NCI-H510A (cell line): ENCODE measurements at regions not wholly inside any gene's neighbourhood (a gene's known extent, or its start where the extent isn't known, plus 50 kb on each side); places are given as distances from the start of the nearest gene placed in this dataset.

Experiments used
- DNase-seq: peaks from one replicate; lab custom pipeline; 2025; lab: John Stamatoyannopoulos, UW

DNA sequence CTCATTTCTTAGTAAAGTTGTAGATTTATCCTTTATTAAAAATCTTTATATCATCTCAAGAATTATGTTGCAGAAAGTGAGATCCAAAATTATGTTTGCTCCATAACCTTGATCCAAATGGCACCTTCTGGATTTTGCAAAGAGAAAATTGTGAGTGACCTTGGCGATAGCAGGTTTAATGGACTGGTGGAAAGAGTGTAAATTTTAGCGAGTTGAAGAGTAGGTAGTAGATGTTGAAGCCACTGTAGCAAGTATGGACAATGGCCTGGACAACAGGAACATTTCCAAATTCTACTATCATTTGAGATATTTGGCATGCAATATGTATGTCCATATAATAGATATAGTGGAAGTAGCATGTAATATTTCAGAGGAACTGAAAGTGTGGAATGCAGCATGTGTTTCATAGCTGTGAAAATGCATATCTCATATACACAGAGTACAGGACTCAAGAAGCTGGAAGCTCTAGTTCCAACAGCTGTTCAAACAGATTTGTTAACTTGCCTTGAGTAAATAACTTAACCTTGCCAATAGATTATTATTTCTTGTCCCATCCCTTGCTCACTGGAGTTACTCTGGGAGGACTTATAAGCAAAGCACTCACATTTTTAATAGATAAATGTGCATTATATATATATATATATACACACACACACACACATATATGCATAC is 152.5 kb upstream of the TLL1 start:
- DNase-seq = peak; percentile 10

GRCh38 chr4:165721815-165722214 is 151.2 kb upstream of the TLL1 start:
- peak; percentile 6 for DNase-seq

DNA sequence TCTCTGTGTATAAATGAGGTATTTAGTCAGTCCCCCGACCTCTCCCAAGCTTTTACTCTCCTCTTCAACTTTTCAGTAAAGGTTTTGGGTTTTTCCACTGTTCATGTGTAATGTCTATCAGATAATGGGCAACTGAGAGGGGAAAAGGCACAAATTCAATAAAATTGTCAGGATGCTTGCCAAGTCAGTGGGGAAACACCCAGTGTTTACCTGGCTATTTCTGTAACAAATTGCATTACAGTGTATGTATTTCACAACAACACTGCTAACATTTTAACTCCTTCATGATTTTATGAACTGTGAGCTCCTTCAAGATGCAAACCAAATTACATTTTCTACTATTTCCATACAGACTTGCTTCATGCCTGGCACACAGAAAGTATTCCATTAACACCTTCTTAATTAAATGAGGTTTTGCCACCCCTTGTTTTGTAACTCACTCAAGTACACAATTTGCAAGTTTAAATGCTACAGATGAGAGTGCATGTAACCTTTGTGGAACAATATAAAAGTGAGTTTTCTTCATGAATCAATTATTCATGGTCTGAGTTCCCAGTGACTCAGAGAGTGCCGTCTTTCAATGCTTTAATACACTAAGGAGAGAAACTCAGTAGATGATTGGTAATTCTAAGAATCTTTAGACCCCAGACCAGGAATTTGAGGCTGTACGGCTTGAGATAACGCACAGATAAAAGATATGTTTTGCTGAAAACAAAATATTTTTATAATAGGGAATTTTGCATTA is 149.8 kb upstream of the TLL1 start:
- no peak for DNase-seq

DNA sequence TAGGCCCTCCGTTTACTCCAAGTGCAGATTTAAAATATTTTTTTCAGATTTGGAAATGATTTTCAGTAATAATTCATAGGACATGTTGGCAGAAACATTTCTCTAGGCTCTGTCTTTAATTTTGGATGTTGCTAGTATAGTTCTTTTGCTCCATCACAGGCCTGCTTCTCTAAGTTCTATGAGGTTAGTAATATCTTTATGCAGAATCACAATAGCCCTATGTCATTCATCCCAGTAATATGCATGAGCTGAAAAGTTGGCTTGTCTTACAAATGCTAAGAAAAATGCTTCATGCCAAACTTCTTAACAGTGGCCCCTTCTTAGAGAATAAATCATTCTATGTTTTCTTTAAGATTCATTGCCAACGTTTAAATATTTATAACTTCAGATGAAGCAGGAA is 148.3 kb upstream of the TLL1 start:
- no peak for DNase-seq

DNA sequence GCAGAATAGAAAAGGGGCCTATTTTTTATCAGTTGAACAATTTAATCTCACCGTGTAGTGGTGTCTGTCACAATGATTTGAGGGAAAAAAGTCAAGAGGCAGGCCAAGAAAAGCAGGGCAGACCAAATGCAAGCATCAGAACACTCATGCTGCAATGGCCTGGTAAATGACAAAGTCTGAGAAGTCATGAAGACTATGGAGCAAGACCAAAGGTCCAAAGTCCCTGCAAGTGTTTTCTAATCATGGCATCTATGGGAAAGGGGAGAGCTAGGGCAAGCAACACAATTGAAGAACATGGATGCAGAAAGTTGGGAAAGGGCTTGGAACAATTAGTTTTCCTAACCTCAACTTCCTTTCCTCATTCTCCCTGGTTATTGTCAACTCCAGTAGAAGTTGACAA is 147.7 kb upstream of the TLL1 start:
- DNase-seq = no peak

DNA sequence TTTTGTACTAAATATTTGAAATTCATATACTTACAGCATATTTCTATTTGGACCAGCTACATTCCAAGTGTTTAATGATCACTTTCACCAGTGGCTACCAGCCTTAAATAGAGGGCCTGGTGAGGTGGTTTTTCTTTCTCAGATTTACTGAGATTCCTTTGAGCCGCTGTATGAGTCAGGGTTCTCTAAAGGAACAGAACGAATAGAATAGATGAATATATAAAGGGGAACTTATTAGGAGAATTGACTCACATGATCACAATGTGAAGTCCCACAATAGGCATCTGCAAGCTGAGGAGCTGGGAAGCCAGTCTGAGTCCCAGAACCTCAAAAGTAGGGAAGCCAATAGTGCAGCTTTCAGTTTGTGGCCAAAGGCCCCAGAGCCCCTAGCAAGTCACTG is 146.2 kb upstream of the TLL1 start:
- DNase-seq = no peak

DNA sequence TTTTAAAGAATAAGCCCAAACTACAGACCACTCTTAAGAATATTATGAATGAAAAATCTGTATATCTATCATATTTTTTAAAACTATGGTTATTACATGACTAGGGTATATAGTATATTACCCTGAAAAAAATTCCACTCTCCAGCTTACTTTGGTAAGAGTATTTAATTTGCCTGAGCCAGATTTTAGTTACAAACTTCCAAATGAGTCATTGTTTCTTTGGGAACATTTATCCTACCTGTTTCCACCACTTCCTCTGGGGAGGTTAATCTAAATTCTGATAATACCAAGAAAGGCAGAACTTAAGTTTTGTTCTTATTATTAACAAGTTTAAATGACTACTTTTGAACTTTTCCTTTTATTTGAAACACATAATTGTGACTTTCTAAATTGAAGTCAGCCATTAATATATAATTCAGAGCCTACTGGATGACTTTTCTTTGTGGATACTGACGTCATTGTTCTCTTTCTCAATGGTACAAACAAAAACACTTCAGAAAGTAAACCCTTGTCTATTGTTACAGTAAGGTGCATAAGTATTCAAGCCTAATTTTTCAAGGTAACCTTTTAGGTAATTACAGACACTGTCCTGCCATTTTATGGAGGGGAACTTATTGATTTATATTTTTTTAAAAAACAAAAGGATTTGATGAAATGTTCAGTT is 135.6 kb upstream of the TLL1 start:
- DNase-seq = no peak

DNA sequence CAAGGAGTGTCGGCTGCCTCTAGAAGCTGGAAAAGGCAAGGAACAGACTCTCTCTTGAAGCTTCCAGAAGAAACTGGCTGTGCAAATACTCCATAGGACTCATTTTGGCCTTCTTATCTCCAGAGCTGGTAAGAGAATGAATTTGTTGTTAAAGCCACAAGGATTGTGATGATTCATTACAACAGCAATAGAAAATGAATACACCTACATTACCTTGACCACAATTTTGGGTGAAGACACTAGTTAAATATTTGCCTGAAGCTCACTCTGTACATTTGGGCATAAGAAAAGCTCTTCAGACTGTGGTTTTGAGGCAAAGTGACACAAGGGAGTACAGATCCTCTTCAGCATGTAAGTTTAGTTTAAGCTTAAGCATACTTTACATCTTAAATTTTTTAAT is 134.5 kb upstream of the TLL1 start:
- no peak for DNase-seq

- DNase-seq = no peak
Measured at GRCh38 chr4:165740911-165741310, 132.1 kb upstream of the TLL1 start.

DNA sequence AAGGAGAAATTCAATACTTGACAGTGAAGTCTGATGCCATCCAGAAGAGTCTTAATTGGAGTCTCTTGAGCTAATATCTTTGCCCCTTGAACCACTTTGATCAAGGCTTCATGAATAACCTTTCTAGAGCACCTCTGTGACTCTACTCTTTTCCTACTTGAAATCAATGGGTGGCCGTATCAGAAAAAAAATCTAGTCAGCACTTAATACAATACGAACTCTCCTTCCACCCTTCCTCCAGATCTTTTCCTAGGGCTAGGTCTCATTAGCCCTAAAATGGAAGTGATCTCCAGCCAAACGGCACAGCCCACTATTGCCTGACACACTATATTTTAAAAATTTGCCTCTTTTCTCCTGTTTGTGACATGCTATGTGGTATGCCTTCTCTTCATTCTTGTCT is 129.6 kb upstream of the TLL1 start:
- no peak for DNase-seq

GRCh38 chr4:165744370-165744769 is 128.7 kb upstream of the TLL1 start:
- DNase-seq = no peak

DNA sequence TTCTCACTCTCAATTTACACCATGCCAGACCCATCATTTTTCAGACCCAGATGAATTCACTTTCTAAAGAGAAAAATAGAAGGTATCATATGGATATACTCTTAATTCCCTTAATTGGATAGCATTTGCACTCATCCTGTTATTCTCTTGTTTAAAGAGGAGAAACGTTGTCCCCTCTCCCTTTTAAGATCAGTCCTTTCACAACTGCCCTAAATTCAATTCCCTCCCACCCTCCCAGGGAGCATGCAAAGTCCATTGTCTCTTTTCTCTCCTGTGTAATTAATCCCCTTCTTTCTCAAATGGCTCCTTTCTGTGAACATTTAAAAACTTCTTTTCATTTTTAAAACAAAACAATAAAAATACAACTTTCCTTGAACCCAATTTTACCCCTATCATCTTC is 124.7 kb upstream of the TLL1 start:
- no peak for DNase-seq

GRCh38 chr4:165751882-165752281 is 121.2 kb upstream of the TLL1 start:
- DNase-seq = no peak

- DNase-seq = no peak
Measured at GRCh38 chr4:165754664-165755063, 118.4 kb upstream of the TLL1 start.

GRCh38 chr4:165756836-165757235 is 116.2 kb upstream of the TLL1 start:
- DNase-seq = no peak

DNA sequence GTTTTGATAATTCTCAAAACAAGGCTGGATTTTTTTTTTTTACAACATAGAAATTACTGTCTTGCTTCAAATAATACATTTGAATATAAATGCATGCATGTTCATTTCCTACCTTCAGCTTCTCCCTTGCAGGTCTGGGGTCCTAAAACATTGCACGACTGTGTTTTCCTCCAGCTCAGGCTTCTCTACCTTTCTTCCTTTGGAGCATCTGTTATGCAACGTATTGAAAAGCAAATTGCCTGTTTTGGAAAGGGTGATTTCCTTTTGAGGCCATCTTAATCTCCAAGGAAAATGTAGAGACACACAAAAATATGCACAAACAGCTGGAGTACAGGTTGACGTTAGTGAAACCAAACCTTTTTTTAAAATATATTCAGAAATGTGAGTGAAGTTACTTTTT is 115.6 kb upstream of the TLL1 start:
- DNase-seq = no peak

DNA sequence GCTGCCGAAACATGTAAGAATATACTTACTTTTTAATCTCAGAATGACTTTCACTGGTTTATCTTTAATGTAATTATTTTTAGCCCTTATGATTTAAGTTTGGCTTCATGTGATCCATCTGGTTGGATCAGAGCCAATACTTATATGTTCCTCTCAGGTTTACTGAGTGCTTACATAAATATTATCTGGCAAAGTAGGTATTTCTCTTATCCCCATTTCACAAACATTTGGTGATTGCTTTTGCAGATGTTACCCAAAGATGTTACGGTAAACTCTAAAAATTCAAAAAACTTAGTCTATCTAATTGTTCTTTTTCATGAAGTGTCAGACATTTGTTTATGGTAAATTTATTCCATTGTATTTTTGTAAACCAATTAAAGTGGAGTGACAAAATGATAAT is 115.0 kb upstream of the TLL1 start:
- DNase-seq = no peak

GRCh38 chr4:165760182-165760581 is 112.9 kb upstream of the TLL1 start:
- DNase-seq = no peak

DNA sequence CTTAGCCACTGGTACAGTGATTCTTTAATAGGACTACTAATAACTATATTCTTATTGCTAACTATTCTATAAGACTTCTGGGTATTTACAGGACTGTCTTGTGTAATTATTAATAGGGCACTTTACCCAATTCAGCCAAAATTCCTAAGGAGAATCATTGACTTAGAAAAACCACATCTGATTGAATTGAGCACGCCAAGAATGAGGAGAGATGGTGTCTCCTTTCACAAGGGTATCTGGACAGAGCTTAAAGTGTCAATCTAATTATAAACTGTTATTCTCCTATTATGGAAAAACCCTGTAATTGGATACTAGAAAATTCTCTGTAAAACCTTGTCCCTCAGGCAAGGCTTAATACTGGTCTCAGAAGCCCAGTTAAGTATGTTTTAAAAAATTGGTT is 111.1 kb upstream of the TLL1 start:
- no peak for DNase-seq

GRCh38 chr4:165763640-165764039 is 109.4 kb upstream of the TLL1 start:
- no peak for DNase-seq

DNA sequence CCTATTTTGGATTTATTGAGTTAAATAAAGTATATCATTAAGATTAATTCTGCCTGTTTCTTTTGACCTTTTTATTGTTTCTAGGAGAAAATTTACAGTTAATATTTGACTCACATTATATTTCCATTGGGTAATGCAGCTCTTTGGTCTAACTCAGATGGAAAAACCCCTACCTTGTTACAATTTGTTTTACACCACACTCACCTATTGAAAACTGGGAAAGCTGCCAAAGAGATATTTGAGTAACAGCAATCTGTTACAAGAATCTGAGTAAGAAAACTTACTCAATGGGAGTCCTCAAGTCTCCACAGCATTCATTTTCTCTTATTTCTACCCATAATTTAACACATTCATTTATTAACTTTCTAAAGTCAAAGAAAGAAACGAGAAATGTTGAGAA is 108.0 kb upstream of the TLL1 start:
- DNase-seq = no peak

GRCh38 chr4:165766018-165766417 is 107.0 kb upstream of the TLL1 start:
- no peak for DNase-seq

GRCh38 chr4:165766976-165767375 is 106.1 kb upstream of the TLL1 start:
- DNase-seq = no peak
